ENCODE measurements at regions not wholly inside any gene's neighbourhood (a gene's known extent, or its start where the extent isn't known, plus 50 kb on each side); places are given as distances from the start of the nearest gene placed in this dataset.

- no peak for TF ChIP-seq TAF1 (IDR thresholded peaks at IDR 0.05; ENCODE audit: borderline replicate concordance, insufficient read depth, low read length)
- no peak for TF ChIP-seq SIN3A (IDR thresholded peaks at IDR 0.05; ENCODE audit: borderline replicate concordance, insufficient read depth, low read length)
- TF ChIP-seq POLR2AphosphoS5 (IDR thresholded peaks at IDR 0.05; ENCODE audit: low read depth, low read length), result no peak
- no peak for TF ChIP-seq REST (IDR thresholded peaks at IDR 0.05; ENCODE audit: insufficient read depth in 1 of 2, low read depth in 2 of 2, low read length in 2 of 2)
- no peak for TF ChIP-seq FOXP2 (optimal IDR thresholded peaks at IDR 0.05; ENCODE audit: borderline replicate concordance, extremely low read depth, extremely low read length, insufficient read depth)
Measured at GRCh38 chr18:34511879-34512278, 198.2 kb upstream of the DTNA start.

GRCh38 chr18:34514238-34514637 lies 195.9 kb upstream of the DTNA start:
- no peak for TF ChIP-seq TAF1 (IDR thresholded peaks at IDR 0.05; ENCODE audit: borderline replicate concordance, insufficient read depth, low read length)

GRCh38 chr18:34514957-34515356 lies 195.1 kb upstream of the DTNA start:
- TF ChIP-seq TAF1 (IDR thresholded peaks at IDR 0.05; ENCODE audit: borderline replicate concordance, insufficient read depth, low read length) (no peak), REST (IDR thresholded peaks at IDR 0.05; ENCODE audit: insufficient read depth in 1 of 2, low read depth in 2 of 2, low read length in 2 of 2) (no peak), POLR2AphosphoS5 (IDR thresholded peaks at IDR 0.05; ENCODE audit: low read depth, low read length) (no peak), FOXP2 (optimal IDR thresholded peaks at IDR 0.05; ENCODE audit: borderline replicate concordance, extremely low read depth, extremely low read length, insufficient read depth) (no peak), SIN3A (IDR thresholded peaks at IDR 0.05; ENCODE audit: borderline replicate concordance, insufficient read depth, low read length) (no peak)

GRCh38 chr18:34521040-34521439 lies 189.1 kb upstream of the DTNA start:
- TF ChIP-seq FOXP2 (optimal IDR thresholded peaks at IDR 0.05; ENCODE audit: borderline replicate concordance, extremely low read depth, extremely low read length, insufficient read depth) (no peak), REST (IDR thresholded peaks at IDR 0.05; ENCODE audit: insufficient read depth in 1 of 2, low read depth in 2 of 2, low read length in 2 of 2) (no peak), SIN3A (IDR thresholded peaks at IDR 0.05; ENCODE audit: borderline replicate concordance, insufficient read depth, low read length) (no peak), POLR2AphosphoS5 (IDR thresholded peaks at IDR 0.05; ENCODE audit: low read depth, low read length) (no peak), TAF1 (IDR thresholded peaks at IDR 0.05; ENCODE audit: borderline replicate concordance, insufficient read depth, low read length) (no peak)

GRCh38 chr18:34522603-34523002 lies 187.5 kb upstream of the DTNA start:
- no peak for TF ChIP-seq REST (IDR thresholded peaks at IDR 0.05; ENCODE audit: insufficient read depth in 1 of 2, low read depth in 2 of 2, low read length in 2 of 2)

Measured in PFSK-1 (cell line).